SK-N-MC (cell line): ENCODE measurements at regions not wholly inside any gene's neighbourhood (a gene's known extent, or its start where the extent isn't known, plus 50 kb on each side); places are given as distances from the start of the nearest gene placed in this dataset.

Source experiments
- EZH2 ChIP-seq: fragments of 200-600 bp; sonication (generic); IDR thresholded peaks from one replicate; pipeline ENCODE4 v1.6.1; 2017; ENCODE audit warnings: antibody characterized with exemption
- POLR2AphosphoS5 ChIP-seq: IDR thresholded peaks from 2 replicates; pipeline ENCODE4 v1.6.1; 2012; ENCODE audit warnings: mild to moderate bottlenecking, low read depth, low read length, borderline replicate concordance

- TF ChIP-seq POLR2AphosphoS5: no peak
- no peak for TF ChIP-seq EZH2
Observed at GRCh38 chr5:74320526-74320925, 320.0 kb downstream of the ENC1 start.
